Lung (tissue), 11 donors: ENCODE measurements at regions not wholly inside any gene's neighbourhood (a gene's known extent, or its start where the extent isn't known, plus 50 kb on each side); places are given as distances from the start of the nearest gene placed in this dataset.

Experiments used
- ATAC-seq: fragments of 200-7000 bp; cut with Tn5 transposase; one replicate; pipeline ENCODE4 v1.9.1; 2020; ENCODE audit warnings: moderate number of reproducible peaks; ENCODE audit not compliant: insufficient read depth, low FRiP score
- DNase-seq, 3 donors: peaks; one replicate each; pipeline ENCODE4 v3.0.0-alpha.2; 2013 to 2017
- H3K27ac ChIP-seq, 2 donors: one replicate each; pipeline ENCODE4 v1.5.1; 2013; ENCODE audit warnings: mild to moderate bottlenecking in 2 of 2, moderate library complexity in 2 of 2, control low read depth in 1 of 2, inconsistent platforms in 1 of 2, low read depth in 1 of 2, low read length in 1 of 2
- H3K27me3 ChIP-seq, 3 donors: one replicate each; pipeline ENCODE4 v1.5.1; 2013; ENCODE audit warnings: low read length in 2 of 3; ENCODE audit not compliant: control insufficient read depth in 3 of 3, insufficient read depth in 3 of 3
- H3K36me3 ChIP-seq, 4 donors: one replicate each; pipeline ENCODE4 v1.5.1; 2013; ENCODE audit warnings: low read length in 4 of 4, mild to moderate bottlenecking in 1 of 4, moderate library complexity in 1 of 4; ENCODE audit not compliant: control insufficient read depth in 4 of 4, insufficient read depth in 4 of 4
- H3K4me1 ChIP-seq, 5 donors: one replicate each; pipeline ENCODE4 v1.5.1; 2013; ENCODE audit warnings: low read length in 5 of 5, mild to moderate bottlenecking in 2 of 5, moderate library complexity in 1 of 5; ENCODE audit not compliant: control insufficient read depth in 5 of 5, insufficient read depth in 5 of 5
- H3K4me3 ChIP-seq: one replicate; pipeline ENCODE4 v1.5.1; 2013; ENCODE audit warnings: mild to moderate bottlenecking, control low read depth, moderate library complexity
- H3K9ac ChIP-seq, 2 donors: one replicate each; pipeline ENCODE4 v1.5.1; 2013; ENCODE audit warnings: low read length in 2 of 2, control low read depth in 1 of 2; ENCODE audit not compliant: insufficient read depth in 1 of 2
- H3K9me3 ChIP-seq, 4 donors: one replicate each; pipeline ENCODE4 v1.5.1; 2013; ENCODE audit warnings: low read length in 3 of 4, mild to moderate bottlenecking in 1 of 4, moderate library complexity in 1 of 4; ENCODE audit not compliant: control insufficient read depth in 4 of 4, insufficient read depth in 3 of 4
- CTCF ChIP-seq: IDR thresholded peaks from 2 replicates; pipeline ENCODE4 v1.5.1; 2012; ENCODE audit warnings: mild to moderate bottlenecking; ENCODE audit errors: control extremely low read depth, extremely low read depth
- WGBS, 2 donors: extraction: QIAGEN DNeasy Blood & Tissue Kit; methylation state at CpG; one replicate each; pipeline ENCODE4 v1.1.7; 2013; 5-methylcytosine and 5-hydroxymethylcytosine counted together
- donor health status: control.
- donor health status: control.
- donor health status: Bipolar disorder and iron deficiency.
- donor health status: healthy.
- donor health status: DM: yes; HTN: yes; CAD: no.

GRCh38 chr1:234855851-234856250 lies 245.9 kb upstream of the IRF2BP2 start:
- no peaks in the 10 kb centered on the region for H3K27me3 ChIP-seq
- peaks cover 0 to 6% (median 4%) of the 10 kb centered on the region in 5 donors for H3K4me1 ChIP-seq
- no peaks in the 10 kb centered on the region for H3K9me3 ChIP-seq
- no peak overlapping the region for H3K4me3 ChIP-seq
- ATAC-seq (no peak), DNase-seq (no peak)
- no peaks in the 10 kb centered on the region for H3K36me3 ChIP-seq
- 95 to 97% methylated on average over 3 of the region's 3 CpGs for WGBS, 2 donors
- no peak overlapping the region for H3K27ac ChIP-seq
- no peak for TF ChIP-seq CTCF
- H3K9ac ChIP-seq = no peak overlapping the region

GRCh38 chr1:234854645-234855039 lies 244.7 kb upstream of the IRF2BP2 start:
- Histone ChIP-seq H3K4me3 (no peak overlapping the region), H3K9ac (no peak overlapping the region), H3K4me1 (peaks cover 0 to 8% (median 4%) of the 10 kb centered on the region in 5 donors), H3K27ac (no peak overlapping the region), H3K27me3 (no peaks in the 10 kb centered on the region), H3K9me3 (no peaks in the 10 kb centered on the region), H3K36me3 (no peaks in the 10 kb centered on the region)
- DNase-seq (no peak), ATAC-seq (no peak)
- WGBS, 2 donors = 89 to 95% methylated on average over 1 of the region's 1 CpG
- TF ChIP-seq CTCF = no peak

- Histone ChIP-seq H3K4me1 (peaks cover 0 to 11% (median 4%) of the 10 kb centered on the region in 5 donors), H3K36me3 (no peaks in the 10 kb centered on the region), H3K9me3 (no peaks in the 10 kb centered on the region), H3K4me3 (no peak overlapping the region), H3K27ac (no peak overlapping the region), H3K9ac (no peak overlapping the region), H3K27me3 (no peaks in the 10 kb centered on the region)
- DNase-seq = no peak
- WGBS, 2 donors = 64 to 79% methylated on average over 6 of the region's 6 CpGs
- TF ChIP-seq CTCF = no peak
- no peak for ATAC-seq
These were observed 244.1 kb upstream of the IRF2BP2 start for GRCh38 chr1:234853906-234854644.

GRCh38 chr1:234852659-234853058 lies 242.7 kb upstream of the IRF2BP2 start:
- ATAC-seq (no peak), DNase-seq (no peak)
- Histone ChIP-seq H3K9me3 (no peaks in the 10 kb centered on the region), H3K36me3 (no peaks in the 10 kb centered on the region), H3K4me1 (peaks cover 0 to 11% (median 4%) of the 10 kb centered on the region in 5 donors), H3K27ac (no peak overlapping the region), H3K4me3 (no peak overlapping the region), H3K9ac (no peak overlapping the region), H3K27me3 (no peaks in the 10 kb centered on the region)
- 98 to 99% methylated on average over 3 of the region's 3 CpGs for WGBS, 2 donors
- no peak for TF ChIP-seq CTCF
